GM12874 (cell line): ENCODE measurements at regions not wholly inside any gene's neighbourhood (a gene's known extent, or its start where the extent isn't known, plus 50 kb on each side); places are given as distances from the start of the nearest gene placed in this dataset.

Experiments used
- TF ChIP-seq, protein P1 (sequence below): IDR thresholded peaks from 2 replicates; pipeline ENCODE4 v1.5.1; 2011; ENCODE audit warnings: low read depth, mild to moderate bottlenecking, control low read depth, low read length, moderate library complexity; ENCODE audit not compliant: insufficient read depth

DNA sequence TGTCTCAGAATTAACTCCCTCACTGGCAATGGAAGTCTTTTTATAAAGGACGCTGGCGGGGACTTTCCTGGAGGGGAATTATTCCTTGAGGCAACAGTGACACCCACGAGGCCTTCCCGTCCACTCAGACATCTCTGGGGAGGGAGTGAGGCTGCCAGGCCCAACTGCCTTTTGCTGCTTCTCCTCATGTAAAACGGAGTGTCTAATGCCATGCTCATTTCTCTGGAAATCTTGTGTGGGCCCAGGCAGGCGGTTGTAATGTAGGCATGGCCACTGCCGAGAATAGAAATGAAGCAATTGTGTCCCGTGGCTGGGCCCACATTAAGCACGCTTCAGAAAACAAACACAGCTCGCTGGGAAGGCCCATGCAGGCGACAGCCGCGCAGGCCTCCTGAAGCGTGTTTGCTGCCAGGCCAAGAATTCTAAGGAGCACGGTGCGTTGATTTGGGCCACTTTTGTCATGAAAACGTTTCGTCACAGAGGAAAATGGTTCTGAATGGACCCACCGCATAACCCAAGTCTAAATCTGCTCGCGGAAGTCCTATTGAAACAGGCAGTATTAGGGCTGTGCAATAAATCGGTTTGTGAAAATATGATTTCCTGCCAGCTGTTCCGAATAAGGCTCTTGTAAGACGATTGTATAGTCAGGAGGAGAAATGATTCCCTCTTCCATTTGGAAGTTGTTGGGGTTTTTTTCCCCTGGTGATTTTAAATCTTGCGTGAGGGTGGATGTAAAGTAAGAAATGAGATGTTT lies 104.2 kb upstream of the CHST15 start:
- TF ChIP-seq, protein P1, sequence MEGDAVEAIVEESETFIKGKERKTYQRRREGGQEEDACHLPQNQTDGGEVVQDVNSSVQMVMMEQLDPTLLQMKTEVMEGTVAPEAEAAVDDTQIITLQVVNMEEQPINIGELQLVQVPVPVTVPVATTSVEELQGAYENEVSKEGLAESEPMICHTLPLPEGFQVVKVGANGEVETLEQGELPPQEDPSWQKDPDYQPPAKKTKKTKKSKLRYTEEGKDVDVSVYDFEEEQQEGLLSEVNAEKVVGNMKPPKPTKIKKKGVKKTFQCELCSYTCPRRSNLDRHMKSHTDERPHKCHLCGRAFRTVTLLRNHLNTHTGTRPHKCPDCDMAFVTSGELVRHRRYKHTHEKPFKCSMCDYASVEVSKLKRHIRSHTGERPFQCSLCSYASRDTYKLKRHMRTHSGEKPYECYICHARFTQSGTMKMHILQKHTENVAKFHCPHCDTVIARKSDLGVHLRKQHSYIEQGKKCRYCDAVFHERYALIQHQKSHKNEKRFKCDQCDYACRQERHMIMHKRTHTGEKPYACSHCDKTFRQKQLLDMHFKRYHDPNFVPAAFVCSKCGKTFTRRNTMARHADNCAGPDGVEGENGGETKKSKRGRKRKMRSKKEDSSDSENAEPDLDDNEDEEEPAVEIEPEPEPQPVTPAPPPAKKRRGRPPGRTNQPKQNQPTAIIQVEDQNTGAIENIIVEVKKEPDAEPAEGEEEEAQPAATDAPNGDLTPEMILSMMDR: no peak

- TF ChIP-seq, protein P1: no peak
Observed at GRCh38 chr10:124196659-124197058, 103.3 kb upstream of the CHST15 start.

DNA sequence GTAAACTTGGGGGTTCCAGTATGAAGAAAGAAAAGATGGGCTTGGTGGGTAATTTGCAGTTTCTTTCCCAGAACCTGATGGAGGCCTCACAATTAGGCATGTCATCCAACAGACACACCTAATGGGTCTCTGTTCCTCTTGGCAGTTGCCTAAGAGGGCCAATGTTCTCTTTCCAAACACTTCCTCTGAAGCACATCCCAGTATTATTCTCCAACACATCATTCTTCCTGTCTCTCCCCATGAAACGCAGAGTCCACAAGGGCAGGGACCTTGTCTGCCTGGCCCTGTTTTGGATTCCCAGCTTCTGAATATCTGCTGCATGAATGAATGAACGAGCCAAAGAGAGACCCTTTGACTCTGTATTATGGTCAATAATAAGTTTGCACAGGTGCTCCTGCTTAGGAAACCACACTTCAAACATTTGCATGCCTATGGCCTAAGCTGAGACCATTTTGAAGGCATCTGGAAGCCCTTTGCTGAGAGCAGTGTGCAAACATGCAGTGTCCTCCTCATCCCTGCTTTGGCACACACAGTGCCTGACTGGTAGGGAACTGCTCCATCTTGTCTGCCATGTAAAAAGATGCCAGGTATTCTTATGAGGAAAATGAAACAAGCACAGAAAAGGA lies 100.9 kb upstream of the CHST15 start:
- TF ChIP-seq, protein P1: no peak

- TF ChIP-seq, protein P1: no peak
Observed at GRCh38 chr10:124193309-124193696, 99.9 kb upstream of the CHST15 start.

GRCh38 chr10:124192664-124193308 lies 99.4 kb upstream of the CHST15 start:
- TF ChIP-seq, protein P1: peak; percentile 42; the same call in 1 of the 2 replicates

- TF ChIP-seq, protein P1: no peak
Observed at GRCh38 chr10:124186956-124187355, 93.6 kb upstream of the CHST15 start.

- TF ChIP-seq, protein P1: no peak
Observed at GRCh38 chr10:124185084-124185483, 91.7 kb upstream of the CHST15 start.
